GM23248 (cell line): ENCODE measurements at regions not wholly inside any gene's neighbourhood (a gene's known extent, or its start where the extent isn't known, plus 50 kb on each side); places are given as distances from the start of the nearest gene placed in this dataset.

Experiments
- DNase-seq: peaks from one replicate; pipeline ENCODE4 v3.0.0-alpha.2; 2015
- H2AFZ ChIP-seq: fragments of 200-600 bp; sonication (generic); 2 replicates; pipeline ENCODE4 v1.6.1; 2016; ENCODE audit warnings: antibody characterized with exemption
- H3F3A ChIP-seq: fragments of 200-600 bp; sonication (generic); 2 replicates; pipeline ENCODE4 v1.6.1; 2016; ENCODE audit warnings: mild to moderate bottlenecking, antibody characterized with exemption, mixed run types; ENCODE audit not compliant: insufficient read depth
- H3K27ac ChIP-seq: fragments of 200-600 bp; sonication (generic); 2 replicates; pipeline ENCODE4 v1.5.1; 2016; ENCODE audit warnings: mild to moderate bottlenecking
- H3K27me3 ChIP-seq: fragments of 200-600 bp; sonication (generic); replicated peaks from 2 replicates; pipeline ENCODE4 v1.6.1; 2016; ENCODE audit warnings: mild to moderate bottlenecking; ENCODE audit not compliant: insufficient read depth
- H3K36me3 ChIP-seq: fragments of 200-600 bp; sonication (generic); 2 replicates; pipeline ENCODE4 v1.6.1; 2016; ENCODE audit warnings: low read depth, mild to moderate bottlenecking
- H3K4me1 ChIP-seq: fragments of 200-600 bp; sonication (generic); 2 replicates; pipeline ENCODE4 v1.6.1; 2016; ENCODE audit warnings: mild to moderate bottlenecking; ENCODE audit not compliant: insufficient read depth
- H3K4me2 ChIP-seq: fragments of 200-600 bp; sonication (generic); one replicate; pipeline ENCODE4 v1.6.1; 2016; ENCODE audit warnings: mild to moderate bottlenecking; ENCODE audit not compliant: unreplicated experiment
- H3K4me3 ChIP-seq: fragments of 200-600 bp; sonication (generic); 2 replicates; pipeline ENCODE4 v1.5.1; 2016; ENCODE audit warnings: mild to moderate bottlenecking
- H3K79me2 ChIP-seq: fragments of 200-600 bp; sonication (generic); 2 replicates; pipeline ENCODE4 v1.6.1; 2016; ENCODE audit warnings: mild to moderate bottlenecking; ENCODE audit not compliant: insufficient read depth
- H3K9ac ChIP-seq: fragments of 200-600 bp; sonication (generic); 2 replicates; pipeline ENCODE4 v1.6.1; 2016; ENCODE audit warnings: mild to moderate bottlenecking
- H3K9me2 ChIP-seq: fragments of 200-600 bp; sonication (generic); 2 replicates; pipeline ENCODE4 v1.6.1; 2016; ENCODE audit warnings: mixed run types, mild to moderate bottlenecking, moderate library complexity; ENCODE audit not compliant: insufficient read depth
- H3K9me3 ChIP-seq: fragments of 200-600 bp; sonication (generic); one replicate; pipeline ENCODE4 v1.6.1; 2017; ENCODE audit warnings: low read depth
- H4K20me1 ChIP-seq: fragments of 200-600 bp; sonication (generic); 2 replicates; pipeline ENCODE4 v1.6.0; 2016; ENCODE audit not compliant: insufficient read depth
- EZH2 ChIP-seq: fragments of 200-600 bp; sonication (generic); IDR thresholded peaks from 2 replicates; pipeline ENCODE4 v1.6.1; 2018; ENCODE audit warnings: antibody characterized with exemption, mild to moderate bottlenecking; ENCODE audit not compliant: insufficient read depth, poor library complexity, severe bottlenecking
- EZH2phosphoT487 ChIP-seq: fragments of 200-600 bp; sonication (generic); IDR thresholded peaks from 2 replicates; pipeline ENCODE4 v1.6.1; 2018; ENCODE audit warnings: antibody characterized with exemption, moderate library complexity, mild to moderate bottlenecking, low read depth; ENCODE audit not compliant: insufficient read depth
- WGBS, 2 experiments: methylation state at CpG; one replicate each; pipeline ENCODE4 v1.1.6; 2015 to 2017; ENCODE audit warnings: low lambda C conversion rate in 2 of 2, low coverage in 1 of 2; ENCODE audit errors: missing lambda C conversion rate in 2 of 2; 5-methylcytosine and 5-hydroxymethylcytosine counted together
- in situ Hi-C: fragments of 300-500 bp; cut with MboI; formaldehyde crosslinking; loops from 2 replicates; pipeline ENCODE4 v1.15.0; 2020

- in situ Hi-C loops: no loop called here
- DNase-seq: no peak
- no peaks in the 10 kb centered on the region for H3K9me2 ChIP-seq
Observed at GRCh38 chr5:110048491-110048890, 358.8 kb downstream of the MAN2A1 start.

GRCh38 chr5:110049816-110050215, 360.1 kb downstream of the MAN2A1 start:
- no peaks in the 10 kb centered on the region for H3K79me2 ChIP-seq
- 69 to 74% methylated on average over 2 of the region's 2 CpGs for WGBS, 2 experiments
- H3K36me3 ChIP-seq: no peaks in the 10 kb centered on the region
- no peak overlapping the region for H3K4me3 ChIP-seq
- H4K20me1 ChIP-seq: no peaks in the 10 kb centered on the region
- in situ Hi-C loops: no loop called here
- H3F3A ChIP-seq: peaks cover 5% of the 10 kb centered on the region; the same call in 1 of the 2 replicates
- DNase-seq: no peak
- H3K9me2 ChIP-seq: no peaks in the 10 kb centered on the region
- H3K4me2 ChIP-seq: no peak overlapping the region
- no peaks in the 10 kb centered on the region for H3K9me3 ChIP-seq
- 0 out of 2 replicates have a peak, but pooled peaks cover 2% of the 10 kb centered on the region for H3K4me1 ChIP-seq
- no peak overlapping the region for H3K9ac ChIP-seq
- no peak overlapping the region for H2AFZ ChIP-seq
- H3K27ac ChIP-seq: no peak overlapping the region
- H3K27me3 ChIP-seq: no peaks in the 10 kb centered on the region; the same call in 1 of the 2 replicates
- TF ChIP-seq EZH2phosphoT487: no peak
- no peak for TF ChIP-seq EZH2

More at GRCh38 chr5:110048491-110048890, 358.8 kb downstream of the MAN2A1 start:
- TF ChIP-seq EZH2phosphoT487 (no peak), EZH2 (no peak)
- Histone ChIP-seq H3K9me3 (no peaks in the 10 kb centered on the region), H2AFZ (no peak overlapping the region), H3K4me2 (no peak overlapping the region), H3K27me3 (no peaks in the 10 kb centered on the region; the same call in 1 of the 2 replicates), H3F3A (no peaks in the 10 kb centered on the region), H4K20me1 (no peaks in the 10 kb centered on the region), H3K4me1 (no peaks in the 10 kb centered on the region), H3K9ac (no peak overlapping the region), H3K4me3 (no peak overlapping the region), H3K27ac (no peak overlapping the region), H3K79me2 (no peaks in the 10 kb centered on the region), H3K36me3 (no peaks in the 10 kb centered on the region)
- 71 to 81% methylated on average over 2 of the region's 2 CpGs for WGBS, 2 experiments

- 84 to 85% methylated on average over 5 of the region's 5 CpGs for WGBS, 2 experiments
- Histone ChIP-seq H3K27me3 (no peaks in the 10 kb centered on the region; the same call in 1 of the 2 replicates), H3K9ac (no peak overlapping the region), H3K36me3 (no peaks in the 10 kb centered on the region), H3K27ac (no peak overlapping the region), H3K4me2 (no peak overlapping the region), H3F3A (peaks cover 15% of the 10 kb centered on the region; the same call in 1 of the 2 replicates), H3K9me3 (no peaks in the 10 kb centered on the region), H3K4me1 (peaks cover 12% of the 10 kb centered on the region), H3K4me3 (no peak overlapping the region), H4K20me1 (no peaks in the 10 kb centered on the region), H2AFZ (no peak overlapping the region), H3K9me2 (no peaks in the 10 kb centered on the region), H3K79me2 (no peaks in the 10 kb centered on the region)
- in situ Hi-C loops: no loop called here
- TF ChIP-seq EZH2: no peak
- TF ChIP-seq EZH2phosphoT487: no peak
- DNase-seq: no peak
Observed at GRCh38 chr5:110050640-110051345, 361.1 kb downstream of the MAN2A1 start.

- TF ChIP-seq EZH2 (no peak), EZH2phosphoT487 (no peak)
- no peak overlapping the region for H3K27ac ChIP-seq
- peaks cover 20% of the 10 kb centered on the region; the same call in 1 of the 2 replicates for H3F3A ChIP-seq
- no peaks in the 10 kb centered on the region for H3K9me3 ChIP-seq
- WGBS, 2 experiments: 86 to 94% methylated on average over 1 of the region's 1 CpG
- H3K9ac ChIP-seq: no peak overlapping the region
- no peaks in the 10 kb centered on the region for H3K9me2 ChIP-seq
- no peaks in the 10 kb centered on the region for H4K20me1 ChIP-seq
- H3K79me2 ChIP-seq: no peaks in the 10 kb centered on the region
- no peak overlapping the region for H3K4me3 ChIP-seq
- in situ Hi-C loops: no loop called here
- peaks cover 14% of the 10 kb centered on the region for H3K4me1 ChIP-seq
- H3K4me2 ChIP-seq: no peak overlapping the region
- H3K27me3 ChIP-seq: no peaks in the 10 kb centered on the region; the same call in 1 of the 2 replicates
- H2AFZ ChIP-seq: no peak overlapping the region
- no peaks in the 10 kb centered on the region for H3K36me3 ChIP-seq
- no peak for DNase-seq
Observed at GRCh38 chr5:110053205-110053604, 363.5 kb downstream of the MAN2A1 start.
